Loucy (cell line): ENCODE measurements at regions not wholly inside any gene's neighbourhood (a gene's known extent, or its start where the extent isn't known, plus 50 kb on each side); places are given as distances from the start of the nearest gene placed in this dataset.

Experiments used
- EZH2phosphoT487 ChIP-seq: fragments of 200-600 bp; IDR thresholded peaks from 2 replicates; pipeline ENCODE4 v1.6.1; 2018; ENCODE audit warnings: antibody characterized with exemption, mild to moderate bottlenecking, moderate library complexity, borderline replicate concordance
- TF ChIP-seq, protein P1 (sequence below): fragments of 200-600 bp; sonication (generic); conservative IDR thresholded peaks from 2 replicates; pipeline ENCODE4 v1.5.1; 2014; ENCODE audit warnings: mild to moderate bottlenecking, antibody characterized with exemption, low read length

DNA sequence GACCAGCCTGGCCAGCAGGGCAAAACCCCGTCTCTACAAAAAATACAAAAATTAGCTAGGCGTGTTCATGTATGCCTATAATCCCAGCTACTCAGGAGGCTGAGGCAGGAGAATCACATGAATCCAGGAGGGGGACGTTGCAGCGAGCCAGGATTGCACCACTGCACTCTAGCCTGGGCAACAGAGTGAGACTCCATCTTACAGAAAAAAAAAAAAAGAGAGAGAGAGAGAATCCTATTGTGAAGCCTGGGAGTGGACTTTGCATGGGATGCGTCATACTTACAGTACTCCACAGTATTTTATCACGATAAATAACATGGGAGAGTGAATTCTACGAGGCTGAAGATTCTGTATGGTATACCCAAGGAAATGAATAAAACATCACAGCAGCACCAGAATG, 139.6 kb downstream of the AASDH start:
- TF ChIP-seq, protein P1, sequence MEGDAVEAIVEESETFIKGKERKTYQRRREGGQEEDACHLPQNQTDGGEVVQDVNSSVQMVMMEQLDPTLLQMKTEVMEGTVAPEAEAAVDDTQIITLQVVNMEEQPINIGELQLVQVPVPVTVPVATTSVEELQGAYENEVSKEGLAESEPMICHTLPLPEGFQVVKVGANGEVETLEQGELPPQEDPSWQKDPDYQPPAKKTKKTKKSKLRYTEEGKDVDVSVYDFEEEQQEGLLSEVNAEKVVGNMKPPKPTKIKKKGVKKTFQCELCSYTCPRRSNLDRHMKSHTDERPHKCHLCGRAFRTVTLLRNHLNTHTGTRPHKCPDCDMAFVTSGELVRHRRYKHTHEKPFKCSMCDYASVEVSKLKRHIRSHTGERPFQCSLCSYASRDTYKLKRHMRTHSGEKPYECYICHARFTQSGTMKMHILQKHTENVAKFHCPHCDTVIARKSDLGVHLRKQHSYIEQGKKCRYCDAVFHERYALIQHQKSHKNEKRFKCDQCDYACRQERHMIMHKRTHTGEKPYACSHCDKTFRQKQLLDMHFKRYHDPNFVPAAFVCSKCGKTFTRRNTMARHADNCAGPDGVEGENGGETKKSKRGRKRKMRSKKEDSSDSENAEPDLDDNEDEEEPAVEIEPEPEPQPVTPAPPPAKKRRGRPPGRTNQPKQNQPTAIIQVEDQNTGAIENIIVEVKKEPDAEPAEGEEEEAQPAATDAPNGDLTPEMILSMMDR: no peak
- no peak for TF ChIP-seq EZH2phosphoT487
